ENCODE measurements at regions not wholly inside any gene's neighbourhood (a gene's known extent, or its start where the extent isn't known, plus 50 kb on each side); places are given as distances from the start of the nearest gene placed in this dataset.

GRCh38 chr16:85245307-85246172 is 133.3 kb upstream of the CIBAR2 start:
- Histone ChIP-seq H3K36me3 (replicated peaks in 1 of 2) (no peaks in the 10 kb centered on the region), H3K4me3 (no peak overlapping the region), H3K27me3 (no peaks in the 10 kb centered on the region), H3K9me3 (replicated peaks in 1 of 3) (no peaks in the 10 kb centered on the region), H3K27ac (no peak overlapping the region), H3K4me1 (replicated peaks in 1 of 2) (no peaks in the 10 kb centered on the region)
- TF ChIP-seq POLR2A (IDR thresholded peaks at IDR 0.05) (no peak), CTCF (IDR thresholded peaks at IDR 0.05) (peak; percentile 53 to 93 (median 80))
- peak; percentile 65 to 88 (median 74) for DNase-seq
- 19 to 24% (median 20%) methylated on average over 20 to 24 of the region's 24 CpGs for WGBS, 4 donors
- intact Hi-C loops (cut with DNase I) = no loop called here

GRCh38 chr16:85246473-85246872 is 134.2 kb upstream of the CIBAR2 start:
- intact Hi-C loops (cut with DNase I) = no loop called here
- WGBS, 4 donors = 31 to 52% (median 41%) methylated on average over 2 to 8 of the region's 8 CpGs
- peak overlapping the region in 1 of 5 donors; percentile 21 for H3K27ac ChIP-seq
- H3K9me3 ChIP-seq (replicated peaks in 1 of 3) = no peaks in the 10 kb centered on the region
- no peaks in the 10 kb centered on the region for H3K27me3 ChIP-seq
- DNase-seq = no peak
- no peaks in the 10 kb centered on the region for H3K36me3 ChIP-seq (replicated peaks in 1 of 2)
- H3K4me3 ChIP-seq = no peak overlapping the region
- H3K4me1 ChIP-seq (replicated peaks in 1 of 2) = no peaks in the 10 kb centered on the region
- TF ChIP-seq CTCF (IDR thresholded peaks at IDR 0.05) = no peak

GRCh38 chr16:85246973-85247372 is 134.7 kb upstream of the CIBAR2 start:
- H3K9me3 ChIP-seq (replicated peaks in 1 of 3) = no peaks in the 10 kb centered on the region
- 80 to 84% (median 81%) methylated on average over 7 to 8 of the region's 8 CpGs for WGBS, 4 donors
- H3K27ac ChIP-seq = peak overlapping the region in 1 of 5 donors; percentile 21
- H3K4me1 ChIP-seq (replicated peaks in 1 of 2) = no peaks in the 10 kb centered on the region
- intact Hi-C loops (cut with DNase I) = no loop called here
- no peak for TF ChIP-seq CTCF (IDR thresholded peaks at IDR 0.05)
- TF ChIP-seq POLR2A (IDR thresholded peaks at IDR 0.05) = no peak
- no peaks in the 10 kb centered on the region for H3K36me3 ChIP-seq (replicated peaks in 1 of 2)
- no peaks in the 10 kb centered on the region for H3K27me3 ChIP-seq
- no peak for DNase-seq
- no peak overlapping the region for H3K4me3 ChIP-seq

GRCh38 chr16:85248342-85248741 is 136.1 kb upstream of the CIBAR2 start:
- 87 to 91% (median 90%) methylated on average over 5 of the region's 5 CpGs for WGBS, 4 donors
- Histone ChIP-seq H3K36me3 (replicated peaks in 1 of 2) (no peaks in the 10 kb centered on the region), H3K4me1 (replicated peaks in 1 of 2) (no peaks in the 10 kb centered on the region), H3K9me3 (replicated peaks in 1 of 3) (no peaks in the 10 kb centered on the region), H3K4me3 (no peak overlapping the region), H3K27me3 (no peaks in the 10 kb centered on the region), H3K27ac (no peak overlapping the region)
- DNase-seq = no peak
- intact Hi-C loops (cut with DNase I) = no loop called here
- no peak for TF ChIP-seq POLR2A (IDR thresholded peaks at IDR 0.05)
- TF ChIP-seq CTCF (IDR thresholded peaks at IDR 0.05) = no peak
